Calu3 (cell line): ENCODE measurements at regions not wholly inside any gene's neighbourhood (a gene's known extent, or its start where the extent isn't known, plus 50 kb on each side); places are given as distances from the start of the nearest gene placed in this dataset.
"Not testable (repeated sequence)": the region's sequence is repeated elsewhere in the genome, so short reads cannot be mapped to it uniquely, and the experiment has no call there.

Source experiments
- BruUV-seq: library from RNA; stranded (reverse); fragments of 400-500 nt; replicated peaks from 2 replicates; lab custom pipeline; 2021; lab: Mats Ljungman, UMichigan
- CTCF ChIA-PET: fragments of 300-600 bp; sonication (Branson Sonifier 250); formaldehyde crosslinking; loops from one replicate; lab custom pipeline; 2022; ENCODE audit warnings: antibody characterized with exemption; lab: Charles Lee
- DNase-seq: peaks from one replicate; pipeline ENCODE4 v3.0.0; 2022
- H3K27ac Mint-ChIP-seq: one replicate; pipeline ENCODE4 v1.8.0; 2022; ENCODE audit warnings: mixed read lengths; ENCODE audit not compliant: unreplicated experiment
- H3K27me3 Mint-ChIP-seq: one replicate; pipeline ENCODE4 v1.8.0; 2022; ENCODE audit warnings: mixed read lengths; ENCODE audit not compliant: unreplicated experiment
- H3K36me3 Mint-ChIP-seq: one replicate; pipeline ENCODE4 v1.8.0; 2022; ENCODE audit warnings: mild to moderate bottlenecking, moderate library complexity, mixed read lengths; ENCODE audit not compliant: insufficient read depth, unreplicated experiment
- H3K4me1 Mint-ChIP-seq: one replicate; pipeline ENCODE4 v1.8.0; 2022; ENCODE audit warnings: mild to moderate bottlenecking, low read depth, mixed read lengths; ENCODE audit not compliant: unreplicated experiment
- H3K4me3 Mint-ChIP-seq: one replicate; pipeline ENCODE4 v1.8.0; 2022; ENCODE audit warnings: mild to moderate bottlenecking, low read depth, moderate library complexity, mixed read lengths; ENCODE audit not compliant: unreplicated experiment
- H3K9me3 Mint-ChIP-seq: one replicate; pipeline ENCODE4 v1.8.0; 2022; ENCODE audit warnings: low read depth, mixed read lengths; ENCODE audit not compliant: unreplicated experiment
- CTCF ChIP-seq: fragments of 200-600 bp; IDR thresholded peaks from one replicate; pipeline ENCODE4 v1.8.0; 2022; ENCODE audit warnings: antibody characterized with exemption; ENCODE audit not compliant: unreplicated experiment
- intact Hi-C: fragments of 100-400 bp; cut with micrococcal nuclease; formaldehyde crosslinking; loops from one replicate; pipeline ENCODE4 v1.10.0; 2022; ENCODE audit not compliant: unreplicated experiment

DNA sequence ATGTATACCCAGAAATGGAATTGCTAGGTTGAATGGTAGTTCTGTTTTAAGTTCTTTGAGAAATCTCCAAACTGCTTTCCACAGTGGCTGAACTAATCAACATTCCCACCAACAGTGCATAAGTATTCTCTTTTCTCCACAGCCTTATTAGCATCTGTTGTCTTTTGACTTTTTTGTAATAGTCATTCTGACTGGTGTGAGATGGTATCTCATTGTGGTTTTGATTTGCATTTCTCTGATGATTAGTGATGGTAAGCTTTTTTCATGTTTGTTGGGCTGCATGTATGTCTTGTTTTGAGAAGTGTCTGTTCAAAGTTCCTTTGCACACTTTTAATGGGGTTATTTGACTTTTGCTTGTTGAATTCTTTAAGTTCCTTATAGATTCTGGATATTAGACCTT, 52.4 kb upstream of the EHHADH start:
- DNase-seq, intact Hi-C loops, H3K27me3 Mint-ChIP-seq, H3K27ac Mint-ChIP-seq, CTCF ChIA-PET, H3K4me3 Mint-ChIP-seq, BruUV-seq: not testable (repeated sequence)
- H3K4me1 Mint-ChIP-seq = peaks cover 23% of the 10 kb centered on the region
- H3K36me3 Mint-ChIP-seq = peaks cover 21% of the 10 kb centered on the region
- peaks cover 14% of the 10 kb centered on the region for H3K9me3 Mint-ChIP-seq

GRCh38 chr3:185306847-185307246, 53.0 kb upstream of the EHHADH start:
- intact Hi-C loops = no loop called here
- BruUV-seq = no TSS peak
- DNase-seq = no peak
- Mint-ChIP-seq H3K4me1 (peaks cover 24% of the 10 kb centered on the region), H3K27ac (no peak overlapping the region), H3K27me3 (no peaks in the 10 kb centered on the region), H3K4me3 (no peak overlapping the region), H3K36me3 (peaks cover 22% of the 10 kb centered on the region), H3K9me3 (peaks cover 14% of the 10 kb centered on the region)
- no peak for TF ChIP-seq CTCF
- CTCF ChIA-PET = interaction anchor here (0.6 to 2.0 kb wide), 2 partner anchors 20 to 77 kb away, joined by 4 to 8 read pairs; no protein-coding TSS in a partner anchor

GRCh38 chr3:185308126-185308754, 54.4 kb upstream of the EHHADH start:
- Mint-ChIP-seq H3K4me1 (peaks cover 33% of the 10 kb centered on the region), H3K27ac (peak overlapping the region; percentile 61), H3K27me3 (no peaks in the 10 kb centered on the region), H3K4me3 (no peak overlapping the region), H3K36me3 (peaks cover 22% of the 10 kb centered on the region), H3K9me3 (peaks cover 14% of the 10 kb centered on the region)
- CTCF ChIA-PET = interaction anchor here (0.6 to 2.0 kb wide), 10 partner anchors 9 to 266 kb away, joined by 3 to 8 read pairs (median 4); no protein-coding TSS in a partner anchor
- no TSS peak for BruUV-seq
- peak; percentile 90 for DNase-seq
- intact Hi-C loops = loop anchor here (2.0 kb wide), 1 partner anchor 25 kb away; no protein-coding TSS in a partner anchor
- TF ChIP-seq CTCF = peak; percentile 87

GRCh38 chr3:185309302-185309701, 53.6 kb upstream of the MAP3K13 start:
- BruUV-seq = no TSS peak
- no peak overlapping the region for H3K4me3 Mint-ChIP-seq
- DNase-seq = no peak
- CTCF ChIA-PET = interaction anchor here (0.7 to 1.3 kb wide), 4 partner anchors 23 to 133 kb away, joined by 3 to 4 read pairs (median 4); no protein-coding TSS in a partner anchor
- peaks cover 14% of the 10 kb centered on the region for H3K9me3 Mint-ChIP-seq
- H3K27ac Mint-ChIP-seq = peak overlapping the region; percentile 74
- TF ChIP-seq CTCF = no peak
- H3K36me3 Mint-ChIP-seq = peaks cover 27% of the 10 kb centered on the region
- peaks cover 36% of the 10 kb centered on the region for H3K4me1 Mint-ChIP-seq
- no peaks in the 10 kb centered on the region for H3K27me3 Mint-ChIP-seq
- intact Hi-C loops = loop anchor here (2.0 kb wide), 1 partner anchor 27 kb away; no protein-coding TSS in a partner anchor
